ENCODE measurements at regions not wholly inside any gene's neighbourhood (a gene's known extent, or its start where the extent isn't known, plus 50 kb on each side); places are given as distances from the start of the nearest gene placed in this dataset.

GRCh38 chr1:81232420-81232819, 568.3 kb upstream of the ADGRL2 start:
- H3K4me3 Mint-ChIP-seq (ENCODE audit: unreplicated experiment), result no peak overlapping the region
- DNase-seq (ENCODE audit: extremely low spot score, unreplicated experiment), result no peak
- H3K4me1 Mint-ChIP-seq (ENCODE audit: unreplicated experiment), result peaks cover 23% of the 10 kb centered on the region
- peak overlapping the region; percentile 55 for H3K27ac Mint-ChIP-seq (ENCODE audit: unreplicated experiment)
- no peak for TF ChIP-seq CTCF (IDR thresholded peaks at IDR 0.05)
- H3K36me3 Mint-ChIP-seq (ENCODE audit: unreplicated experiment), result no peaks in the 10 kb centered on the region
- no peaks in the 10 kb centered on the region for H3K27me3 Mint-ChIP-seq (ENCODE audit: unreplicated experiment)
- no peaks in the 10 kb centered on the region for H3K9me3 Mint-ChIP-seq (ENCODE audit: unreplicated experiment)

GRCh38 chr1:81231729-81232038, 569.0 kb upstream of the ADGRL2 start:
- no peaks in the 10 kb centered on the region for H3K27me3 Mint-ChIP-seq (ENCODE audit: unreplicated experiment)
- no peaks in the 10 kb centered on the region for H3K9me3 Mint-ChIP-seq (ENCODE audit: unreplicated experiment)
- H3K4me3 Mint-ChIP-seq (ENCODE audit: unreplicated experiment), result no peak overlapping the region
- peaks cover 20% of the 10 kb centered on the region for H3K4me1 Mint-ChIP-seq (ENCODE audit: unreplicated experiment)
- H3K27ac Mint-ChIP-seq (ENCODE audit: unreplicated experiment), result peak overlapping the region; percentile 7
- DNase-seq (ENCODE audit: extremely low spot score, unreplicated experiment), result no peak
- TF ChIP-seq CTCF (IDR thresholded peaks at IDR 0.05), result no peak
- no peaks in the 10 kb centered on the region for H3K36me3 Mint-ChIP-seq (ENCODE audit: unreplicated experiment)

GRCh38 chr1:81230983-81231728, 569.6 kb upstream of the ADGRL2 start:
- H3K27ac Mint-ChIP-seq (ENCODE audit: unreplicated experiment), result peak overlapping the region; percentile 7
- no peak for DNase-seq (ENCODE audit: extremely low spot score, unreplicated experiment)
- H3K36me3 Mint-ChIP-seq (ENCODE audit: unreplicated experiment), result no peaks in the 10 kb centered on the region
- peak overlapping the region; percentile 9 for H3K4me3 Mint-ChIP-seq (ENCODE audit: unreplicated experiment)
- no peaks in the 10 kb centered on the region for H3K27me3 Mint-ChIP-seq (ENCODE audit: unreplicated experiment)
- no peak for TF ChIP-seq CTCF (IDR thresholded peaks at IDR 0.05)
- H3K9me3 Mint-ChIP-seq (ENCODE audit: unreplicated experiment), result no peaks in the 10 kb centered on the region
- peaks cover 20% of the 10 kb centered on the region for H3K4me1 Mint-ChIP-seq (ENCODE audit: unreplicated experiment)

GRCh38 chr1:81228926-81229325, 571.8 kb upstream of the ADGRL2 start:
- no peak for TF ChIP-seq CTCF (IDR thresholded peaks at IDR 0.05)
- Mint-ChIP-seq H3K36me3 (ENCODE audit: unreplicated experiment) (no peaks in the 10 kb centered on the region), H3K27ac (ENCODE audit: unreplicated experiment) (no peak overlapping the region), H3K4me3 (ENCODE audit: unreplicated experiment) (no peak overlapping the region), H3K27me3 (ENCODE audit: unreplicated experiment) (no peaks in the 10 kb centered on the region), H3K4me1 (ENCODE audit: unreplicated experiment) (peaks cover 20% of the 10 kb centered on the region), H3K9me3 (ENCODE audit: unreplicated experiment) (no peaks in the 10 kb centered on the region)
- no peak for DNase-seq (ENCODE audit: extremely low spot score, unreplicated experiment)

GRCh38 chr1:81226603-81226928, 574.2 kb upstream of the ADGRL2 start:
- TF ChIP-seq CTCF (IDR thresholded peaks at IDR 0.05), result no peak
- Mint-ChIP-seq H3K27me3 (ENCODE audit: unreplicated experiment) (no peaks in the 10 kb centered on the region), H3K4me1 (ENCODE audit: unreplicated experiment) (peaks cover 7% of the 10 kb centered on the region), H3K9me3 (ENCODE audit: unreplicated experiment) (no peaks in the 10 kb centered on the region), H3K4me3 (ENCODE audit: unreplicated experiment) (no peak overlapping the region), H3K36me3 (ENCODE audit: unreplicated experiment) (no peaks in the 10 kb centered on the region), H3K27ac (ENCODE audit: unreplicated experiment) (no peak overlapping the region)
- no peak for DNase-seq (ENCODE audit: extremely low spot score, unreplicated experiment)
